NCI-H1417 (cell line): ENCODE measurements at regions not wholly inside any gene's neighbourhood (a gene's known extent, or its start where the extent isn't known, plus 50 kb on each side); places are given as distances from the start of the nearest gene placed in this dataset.
"Not testable (repeated sequence)": the region's sequence is repeated elsewhere in the genome, so short reads cannot be mapped to it uniquely, and the experiment has no call there.

Experiments
- DNase-seq, 3 experiments: peaks; one replicate each; lab custom pipeline; 2025; lab: John Stamatoyannopoulos, UW

- DNase-seq = no peak
Observed at GRCh38 chr6:21772477-21772876, 178.9 kb downstream of the SOX4 start.

- DNase-seq = peak in 2 of 3 experiments; percentile 72 to 85
Observed at GRCh38 chr6:21772884-21773575, 179.5 kb downstream of the SOX4 start.

- no peak for DNase-seq
Observed at GRCh38 chr6:21773576-21773968, 180.0 kb downstream of the SOX4 start.

GRCh38 chr6:21777846-21778245, 184.3 kb downstream of the SOX4 start:
- DNase-seq = no peak

- DNase-seq = no peak
Observed at GRCh38 chr6:21780141-21780540, 186.6 kb downstream of the SOX4 start.

GRCh38 chr6:21780679-21781078, 187.1 kb downstream of the SOX4 start:
- peak in 2 of 3 experiments; percentile 7 to 33 for DNase-seq

GRCh38 chr6:21781128-21781527, 187.6 kb downstream of the SOX4 start:
- DNase-seq = peak in 1 of 3 experiments; percentile 33

- no peak for DNase-seq
Observed at GRCh38 chr6:21785164-21785563, 191.6 kb downstream of the SOX4 start.

GRCh38 chr6:21791056-21791455, 197.5 kb downstream of the SOX4 start:
- no peak for DNase-seq

- no peak for DNase-seq
Observed at GRCh38 chr6:21791581-21791980, 198.0 kb downstream of the SOX4 start.

- DNase-seq = no peak
Observed at GRCh38 chr6:21792177-21792576, 198.6 kb downstream of the SOX4 start.

- DNase-seq = not testable (repeated sequence)
Observed at GRCh38 chr6:21796979-21797378, 203.4 kb downstream of the SOX4 start.

GRCh38 chr6:21798468-21798867, 204.9 kb downstream of the SOX4 start:
- DNase-seq = no peak

GRCh38 chr6:21800330-21800729, 206.8 kb downstream of the SOX4 start:
- peak in 1 of 3 experiments; percentile 34 for DNase-seq

- DNase-seq = peak; percentile 8 to 92 (median 60)
Observed at GRCh38 chr6:21800948-21801438, 207.4 kb downstream of the SOX4 start.

- DNase-seq = no peak
Observed at GRCh38 chr6:21801446-21802174, 208.1 kb downstream of the SOX4 start.

- DNase-seq = no peak
Observed at GRCh38 chr6:21802175-21802822, 208.7 kb downstream of the SOX4 start.

GRCh38 chr6:21804941-21805610, 211.5 kb downstream of the SOX4 start:
- DNase-seq = no peak

GRCh38 chr6:21807299-21808044, 213.9 kb downstream of the SOX4 start:
- no peak for DNase-seq

- DNase-seq = no peak
Observed at GRCh38 chr6:21808045-21808470, 214.5 kb downstream of the SOX4 start.

- peak in 1 of 3 experiments; percentile 61 for DNase-seq
Observed at GRCh38 chr6:21808551-21809242, 215.1 kb downstream of the SOX4 start.
